ENCODE measurements at regions not wholly inside any gene's neighbourhood (a gene's known extent, or its start where the extent isn't known, plus 50 kb on each side); places are given as distances from the start of the nearest gene placed in this dataset.

DNA sequence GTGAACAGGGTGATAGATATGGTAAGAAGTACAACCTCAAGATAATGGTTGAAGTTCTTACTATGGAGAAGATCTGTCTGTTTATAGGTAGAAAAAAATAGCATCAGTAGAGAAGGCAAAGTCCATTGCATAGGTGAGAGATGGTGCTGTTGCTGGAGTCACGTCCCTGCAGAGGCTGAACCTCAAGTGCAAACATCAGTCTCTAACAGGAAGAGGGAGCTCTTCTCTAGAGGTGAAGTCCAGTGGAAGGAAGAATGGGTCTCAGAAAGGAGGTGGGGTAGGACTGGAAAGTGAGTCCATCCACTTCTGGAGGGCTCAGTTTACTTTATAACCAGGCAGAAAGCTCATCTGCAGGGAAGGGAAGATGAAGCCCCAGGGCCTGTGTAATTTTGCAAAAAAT is 337.7 kb downstream of the MEIS1 start:
- no peak for DNase-seq (ENCODE audit: low spot score)
- TF ChIP-seq, protein P1, sequence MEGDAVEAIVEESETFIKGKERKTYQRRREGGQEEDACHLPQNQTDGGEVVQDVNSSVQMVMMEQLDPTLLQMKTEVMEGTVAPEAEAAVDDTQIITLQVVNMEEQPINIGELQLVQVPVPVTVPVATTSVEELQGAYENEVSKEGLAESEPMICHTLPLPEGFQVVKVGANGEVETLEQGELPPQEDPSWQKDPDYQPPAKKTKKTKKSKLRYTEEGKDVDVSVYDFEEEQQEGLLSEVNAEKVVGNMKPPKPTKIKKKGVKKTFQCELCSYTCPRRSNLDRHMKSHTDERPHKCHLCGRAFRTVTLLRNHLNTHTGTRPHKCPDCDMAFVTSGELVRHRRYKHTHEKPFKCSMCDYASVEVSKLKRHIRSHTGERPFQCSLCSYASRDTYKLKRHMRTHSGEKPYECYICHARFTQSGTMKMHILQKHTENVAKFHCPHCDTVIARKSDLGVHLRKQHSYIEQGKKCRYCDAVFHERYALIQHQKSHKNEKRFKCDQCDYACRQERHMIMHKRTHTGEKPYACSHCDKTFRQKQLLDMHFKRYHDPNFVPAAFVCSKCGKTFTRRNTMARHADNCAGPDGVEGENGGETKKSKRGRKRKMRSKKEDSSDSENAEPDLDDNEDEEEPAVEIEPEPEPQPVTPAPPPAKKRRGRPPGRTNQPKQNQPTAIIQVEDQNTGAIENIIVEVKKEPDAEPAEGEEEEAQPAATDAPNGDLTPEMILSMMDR (IDR thresholded peaks at IDR 0.05; ENCODE audit: extremely low read depth, missing control alignments), result no peak

DNA sequence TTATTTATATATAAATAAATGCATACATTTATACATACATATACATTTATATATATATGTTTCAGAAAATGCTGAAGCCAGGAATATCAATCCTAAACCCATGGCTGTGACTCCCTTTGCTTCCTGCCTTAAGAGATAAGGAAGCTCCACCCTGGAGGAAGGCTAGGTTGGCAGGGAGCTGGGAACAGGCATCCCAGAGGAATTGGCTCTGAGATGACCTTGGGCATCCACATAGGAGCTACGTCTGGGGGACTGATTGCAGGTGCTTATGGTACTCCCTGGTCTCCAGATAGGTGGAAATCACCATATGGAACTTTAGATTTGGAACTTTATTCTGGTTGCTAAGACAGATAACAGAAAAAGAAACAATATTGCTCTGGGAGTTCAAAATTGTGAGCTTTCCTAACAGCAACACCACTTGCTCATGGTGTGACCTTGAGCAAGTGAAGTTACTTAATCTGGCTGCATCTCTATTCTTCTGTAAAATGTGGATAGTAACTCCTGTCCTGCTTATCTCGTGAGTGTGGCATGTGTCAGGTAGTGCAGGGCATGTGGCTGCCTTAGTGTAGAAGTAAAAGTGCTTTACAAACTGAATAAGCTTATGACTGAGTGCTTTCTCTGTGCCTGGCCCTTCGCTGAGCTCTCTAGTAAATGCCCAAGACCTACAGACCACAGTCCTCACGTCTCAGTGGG is 341.0 kb downstream of the MEIS1 start:
- TF ChIP-seq, protein P1 (IDR thresholded peaks at IDR 0.05; ENCODE audit: extremely low read depth, missing control alignments), result no peak
- no peak for DNase-seq (ENCODE audit: low spot score)

DNA sequence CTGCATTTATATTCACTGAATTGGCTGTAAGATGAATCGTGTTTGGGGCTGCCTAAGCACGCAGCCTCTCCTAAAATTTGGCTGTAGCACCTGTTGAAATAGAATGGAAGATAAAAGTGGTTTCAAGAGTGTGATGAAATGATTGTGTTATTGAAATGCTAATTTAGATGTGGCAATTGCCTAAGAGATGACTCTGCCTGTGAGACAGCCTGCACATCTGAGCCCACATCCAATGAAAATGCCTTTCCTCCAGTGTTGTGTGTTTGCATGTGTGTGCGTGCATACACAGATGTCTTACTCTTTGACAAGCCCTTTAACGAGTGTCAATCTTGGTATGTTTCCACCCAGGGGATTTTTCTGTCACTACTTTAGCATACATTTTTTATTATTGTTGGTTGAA is 346.9 kb downstream of the MEIS1 start:
- TF ChIP-seq, protein P1 (IDR thresholded peaks at IDR 0.05; ENCODE audit: extremely low read depth, missing control alignments), result no peak
- no peak for DNase-seq (ENCODE audit: low spot score)

DNA sequence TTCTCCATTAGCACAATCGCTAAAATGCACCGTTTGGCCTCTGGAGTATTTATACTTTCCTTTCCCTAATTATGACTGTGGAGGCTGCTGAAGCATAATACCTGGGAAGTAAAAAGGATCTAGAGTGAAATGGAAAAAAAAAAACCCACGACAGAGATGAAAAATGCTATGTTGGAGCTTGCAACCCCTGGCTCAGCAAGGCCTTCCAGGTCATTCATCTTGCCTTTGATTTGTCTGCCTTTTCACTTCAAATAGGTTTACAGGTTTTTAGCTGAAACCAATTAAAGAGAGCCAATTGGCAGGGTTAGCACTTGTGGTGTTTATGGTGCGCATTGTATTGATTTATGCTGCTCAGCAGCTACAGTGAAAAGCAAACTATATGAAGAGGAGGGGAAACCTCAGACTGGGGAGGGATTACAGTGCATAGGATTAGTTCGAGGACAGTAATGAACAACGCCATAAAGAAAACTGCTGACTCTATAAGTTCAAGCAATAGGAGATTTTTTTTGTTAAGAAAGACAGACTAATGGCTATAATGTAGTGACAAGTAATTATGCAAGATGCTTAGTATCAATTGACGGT is 347.9 kb downstream of the MEIS1 start:
- TF ChIP-seq, protein P1 (IDR thresholded peaks at IDR 0.05; ENCODE audit: extremely low read depth, missing control alignments), result no peak
- no peak for DNase-seq (ENCODE audit: low spot score)

DNA sequence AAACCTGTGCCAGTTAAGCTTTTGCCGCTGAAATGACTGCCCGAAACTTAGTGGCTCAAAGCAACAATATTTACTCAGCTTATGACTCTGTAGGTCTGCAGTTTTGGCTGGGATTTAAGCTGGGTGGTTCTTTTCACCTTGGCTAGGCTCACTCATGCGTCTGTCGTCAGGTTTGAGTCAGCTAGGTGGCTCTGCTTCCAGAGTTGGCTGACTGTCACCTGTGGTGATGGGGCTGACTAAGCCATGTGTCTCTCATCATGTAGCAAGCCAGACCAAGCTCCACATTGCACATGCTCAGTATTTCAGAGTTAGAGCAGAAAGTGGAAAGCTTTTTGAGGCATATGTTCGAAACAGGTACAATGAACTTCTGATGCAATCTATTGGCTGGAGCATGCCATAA is 354.8 kb downstream of the MEIS1 start:
- TF ChIP-seq, protein P1 (IDR thresholded peaks at IDR 0.05; ENCODE audit: extremely low read depth, missing control alignments), result no peak
- no peak for DNase-seq (ENCODE audit: low spot score)

DNA sequence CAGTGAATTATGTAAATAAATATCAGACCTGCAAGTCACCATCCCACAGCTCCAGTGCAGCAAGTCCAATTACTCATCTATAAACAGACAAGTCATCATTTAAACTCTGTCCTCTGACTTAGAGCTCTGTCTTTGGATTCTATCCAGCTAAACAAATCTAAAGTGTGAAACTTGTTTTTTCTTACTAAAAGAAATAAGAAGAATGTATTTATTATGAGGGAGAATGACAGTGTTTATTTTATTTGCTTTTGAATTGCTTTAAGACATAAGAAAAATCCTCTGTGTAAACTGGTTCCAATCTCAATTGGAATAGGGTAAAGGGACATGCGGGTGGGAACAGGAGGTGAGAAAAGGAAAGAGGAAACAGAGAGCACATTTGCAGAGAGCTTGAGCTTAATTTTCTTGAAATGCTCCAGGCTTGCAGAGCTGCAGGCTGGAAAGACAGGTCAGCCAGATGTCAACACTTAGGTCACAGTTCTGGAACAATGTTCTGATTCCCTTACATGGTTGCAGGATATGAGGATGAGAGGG is 355.8 kb downstream of the MEIS1 start:
- TF ChIP-seq, protein P1 (IDR thresholded peaks at IDR 0.05; ENCODE audit: extremely low read depth, missing control alignments), result no peak
- no peak for DNase-seq (ENCODE audit: low spot score)

DNA sequence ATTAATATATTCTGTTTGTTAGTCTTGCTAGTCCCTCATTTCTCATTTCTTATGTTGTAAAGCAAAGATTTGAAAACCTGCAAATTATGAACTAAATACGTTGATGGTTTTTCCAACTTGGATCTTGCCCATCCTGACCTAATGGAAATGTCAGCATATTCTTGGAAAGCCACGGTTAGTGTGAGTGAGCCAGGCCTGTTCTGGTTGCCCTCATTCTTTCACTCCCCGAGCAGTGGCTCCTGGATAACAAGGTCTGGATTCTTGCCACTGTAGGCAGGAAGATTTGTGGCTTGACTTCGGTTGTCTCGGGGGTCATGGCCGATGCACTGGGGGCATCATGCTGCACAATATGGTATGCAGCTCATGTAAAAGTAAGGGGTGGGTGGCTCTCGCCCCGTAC is 359.1 kb downstream of the MEIS1 start:
- no peak for DNase-seq (ENCODE audit: low spot score)
- TF ChIP-seq, protein P1 (IDR thresholded peaks at IDR 0.05; ENCODE audit: extremely low read depth, missing control alignments), result no peak
